Heart left ventricle (tissue), 16 donors: ENCODE measurements at regions not wholly inside any gene's neighbourhood (a gene's known extent, or its start where the extent isn't known, plus 50 kb on each side); places are given as distances from the start of the nearest gene placed in this dataset.
"Not testable (repeated sequence)": the region's sequence is repeated elsewhere in the genome, so short reads cannot be mapped to it uniquely, and the experiment has no call there.

Source experiments
- ATAC-seq, 4 donors: fragments of 200-7000 bp; cut with Tn5 transposase; one replicate each; pipeline ENCODE4 v1.9.1; 2020 to 2022; ENCODE audit warnings: moderate library complexity in 4 of 4, mild to moderate bottlenecking in 3 of 4, moderate number of reproducible peaks in 1 of 4
- DNase-seq, 5 donors: peaks; one replicate each; pipeline ENCODE4 v3.0.0-alpha.2; 2020
- H3K27ac ChIP-seq, 12 donors: fragments of 200-600 bp; sonication (generic) in 4 of 12; one replicate each; pipeline versions ENCODE4 v1.5.0 to v1.8.0; 2016 to 2022; ENCODE audit warnings: mild to moderate bottlenecking in 2 of 12
- H3K27me3 ChIP-seq, 9 donors: fragments of 200-600 bp; sonication (generic) in 2 of 9; one replicate each; pipeline versions ENCODE4 v1.5.1 to v1.8.0; 2016 to 2022; ENCODE audit warnings: mild to moderate bottlenecking in 3 of 9
- H3K36me3 ChIP-seq, 9 donors: fragments of 200-600 bp; sonication (generic) in 2 of 9; one replicate each; pipeline versions ENCODE4 v1.5.0 to v1.8.0; 2018 to 2022; ENCODE audit warnings: mild to moderate bottlenecking in 2 of 9
- H3K4me1 ChIP-seq, 12 donors: fragments of 200-600 bp; sonication (generic) in 4 of 12; one replicate each; pipeline versions ENCODE4 v1.5.0 to v1.8.0; 2016 to 2022; ENCODE audit warnings: mild to moderate bottlenecking in 3 of 12
- H3K4me3 ChIP-seq, 12 donors: fragments of 200-600 bp; sonication (generic) in 4 of 12; one replicate each; pipeline versions ENCODE4 v1.5.0 to v1.8.0; 2017 to 2022; ENCODE audit warnings: mild to moderate bottlenecking in 9 of 12, moderate library complexity in 4 of 12
- H3K9me3 ChIP-seq, 12 donors: fragments of 200-600 bp; sonication (generic) in 4 of 12; one replicate each; pipeline versions ENCODE4 v1.5.0 to v1.8.0; 2016 to 2022; ENCODE audit warnings: mild to moderate bottlenecking in 1 of 12
- POLR2A ChIP-seq, 2 donors: fragments of 450-650 bp; IDR thresholded peaks; one replicate each; pipeline ENCODE4 v1.6.1; 2017; ENCODE audit warnings: antibody characterized with exemption in 2 of 2, mild to moderate bottlenecking in 2 of 2, moderate library complexity in 2 of 2
- WGBS, 4 donors: extraction: QIAGEN DNeasy Blood & Tissue Kit in 2 of 4; methylation state at CpG; one replicate each; pipeline versions ENCODE4 v1.1.5 to v1.1.7; 2013 to 2018; 5-methylcytosine and 5-hydroxymethylcytosine counted together
- intact Hi-C, 10 donors: fragments of 100-400 bp; cut with DNase I; formaldehyde crosslinking; loops; one replicate each; pipeline versions ENCODE4 v1.11.1 to v1.14.2; 2022
- TF ChIP-seq, protein P1 (sequence below), 12 donors: fragments of 200-600 bp; sonication (generic) in 4 of 12; IDR thresholded peaks; one replicate each; pipeline versions ENCODE4 v1.5.0 to v1.8.0; 2018 to 2022; ENCODE audit warnings: antibody characterized with exemption in 12 of 12, mild to moderate bottlenecking in 5 of 12
- donor health status: ischemic (EF 13 %, LVEDD 7.1; RV severe dilation, severe dysfunction).
- donor health status: healthy with polysubstance abuse.
- donor health status: DM: no; HTN: yes; CAD: no.
- donor health status: DM: no; HTN: no; CAD: no.
- donor health status: ischemic (EF 25% LVEDD 6.9; RV normal size, moderate dysfunction).
- donor health status: ischemic (EF 25% LVEDD 5.7; RV mildly dilated, moderate dysfunction).
- donor health status: healthy.
- donor health status: DM: yes; HTN: yes; CAD: no.
- donor health status: ischemic (EF 35%, LVEDD 5.7; RV mildly dilated, moderate dysfunction).
- donor health status: nonischemic (EF 11% LVEDD 7.7; RV severe dilation, severe dysfunction).
- donor health status: DM: yes; HTN: yes; CAD: no.
- donor health status: PGD.
- donor health status: ischemic (EF 29% LVEDD 5.4; RV normal size, mild dysfunction).
- donor health status: nonischemic (EF 23%, LVEDD 6.1; RV moderate dilation, normal function).

DNA sequence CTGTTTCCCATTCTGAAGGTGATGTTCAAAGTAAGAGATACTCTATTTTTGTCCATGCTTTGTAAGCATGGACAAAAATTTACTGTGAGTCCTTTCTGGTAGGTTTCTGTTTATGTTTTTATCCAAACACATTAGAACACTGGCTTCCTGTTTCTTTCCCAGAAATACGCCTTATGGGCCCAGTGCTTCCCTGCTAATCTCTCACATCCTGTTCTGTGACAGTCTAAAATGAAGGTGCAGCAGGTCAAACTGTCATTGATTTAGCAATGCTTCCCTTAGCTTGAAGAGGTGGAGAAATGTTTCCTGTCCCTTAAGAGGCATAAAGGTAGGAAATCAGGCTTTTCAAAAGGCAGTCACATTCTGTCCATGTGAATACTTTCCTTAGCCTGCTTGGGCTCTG is 305.6 kb downstream of the RPS29 start:
- ATAC-seq (no peak), DNase-seq (no peak)
- H3K27ac ChIP-seq, result no peak overlapping the region
- intact Hi-C loops, result no loop called here
- TF ChIP-seq, protein P1, sequence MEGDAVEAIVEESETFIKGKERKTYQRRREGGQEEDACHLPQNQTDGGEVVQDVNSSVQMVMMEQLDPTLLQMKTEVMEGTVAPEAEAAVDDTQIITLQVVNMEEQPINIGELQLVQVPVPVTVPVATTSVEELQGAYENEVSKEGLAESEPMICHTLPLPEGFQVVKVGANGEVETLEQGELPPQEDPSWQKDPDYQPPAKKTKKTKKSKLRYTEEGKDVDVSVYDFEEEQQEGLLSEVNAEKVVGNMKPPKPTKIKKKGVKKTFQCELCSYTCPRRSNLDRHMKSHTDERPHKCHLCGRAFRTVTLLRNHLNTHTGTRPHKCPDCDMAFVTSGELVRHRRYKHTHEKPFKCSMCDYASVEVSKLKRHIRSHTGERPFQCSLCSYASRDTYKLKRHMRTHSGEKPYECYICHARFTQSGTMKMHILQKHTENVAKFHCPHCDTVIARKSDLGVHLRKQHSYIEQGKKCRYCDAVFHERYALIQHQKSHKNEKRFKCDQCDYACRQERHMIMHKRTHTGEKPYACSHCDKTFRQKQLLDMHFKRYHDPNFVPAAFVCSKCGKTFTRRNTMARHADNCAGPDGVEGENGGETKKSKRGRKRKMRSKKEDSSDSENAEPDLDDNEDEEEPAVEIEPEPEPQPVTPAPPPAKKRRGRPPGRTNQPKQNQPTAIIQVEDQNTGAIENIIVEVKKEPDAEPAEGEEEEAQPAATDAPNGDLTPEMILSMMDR (IDR thresholded peaks at IDR 0.05), result no peak
- no peak for TF ChIP-seq POLR2A (IDR thresholded peaks at IDR 0.05)
- 30 to 46% (median 40%) methylated on average over 1 of the region's 1 CpG for WGBS, 4 donors
- no peak overlapping the region for H3K4me3 ChIP-seq
- peaks cover 0 to 9% (median 0%) of the 10 kb centered on the region in 12 donors for H3K9me3 ChIP-seq
- H3K36me3 ChIP-seq, result no peaks in the 10 kb centered on the region
- H3K27me3 ChIP-seq, result no peaks in the 10 kb centered on the region
- H3K4me1 ChIP-seq, result no peaks in the 10 kb centered on the region

DNA sequence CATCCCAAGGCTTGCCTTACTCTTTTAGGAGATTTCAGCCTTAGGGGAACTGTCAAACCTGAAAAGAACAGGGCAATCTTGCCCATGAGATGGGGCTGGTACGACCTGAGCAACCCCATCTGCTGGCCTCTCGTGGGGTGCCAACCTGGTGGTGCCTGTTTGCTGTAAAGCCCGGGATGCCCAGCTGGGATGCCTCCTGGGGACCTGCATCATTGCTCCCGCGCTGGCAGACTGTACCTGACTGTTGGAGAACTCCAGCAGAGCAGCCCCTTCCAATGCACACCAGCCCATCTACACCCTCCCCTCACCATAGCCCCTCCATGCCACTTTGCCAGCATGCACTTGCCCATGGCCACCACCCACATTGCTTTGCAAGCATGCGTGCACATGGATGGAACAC is 335.7 kb downstream of the RPS29 start:
- Histone ChIP-seq H3K9me3 (peaks cover 0 to 6% (median 0%) of the 10 kb centered on the region in 12 donors), H3K36me3 (no peaks in the 10 kb centered on the region), H3K4me3 (no peak overlapping the region), H3K27me3 (no peaks in the 10 kb centered on the region), H3K4me1 (no peaks in the 10 kb centered on the region), H3K27ac (no peak overlapping the region)
- ATAC-seq (no peak), DNase-seq (no peak)
- intact Hi-C loops, result no loop called here
- TF ChIP-seq, protein P1 (IDR thresholded peaks at IDR 0.05), result no peak
- TF ChIP-seq POLR2A (IDR thresholded peaks at IDR 0.05), result no peak
- 83 to 93% (median 85%) methylated on average over 6 of the region's 6 CpGs for WGBS, 4 donors

DNA sequence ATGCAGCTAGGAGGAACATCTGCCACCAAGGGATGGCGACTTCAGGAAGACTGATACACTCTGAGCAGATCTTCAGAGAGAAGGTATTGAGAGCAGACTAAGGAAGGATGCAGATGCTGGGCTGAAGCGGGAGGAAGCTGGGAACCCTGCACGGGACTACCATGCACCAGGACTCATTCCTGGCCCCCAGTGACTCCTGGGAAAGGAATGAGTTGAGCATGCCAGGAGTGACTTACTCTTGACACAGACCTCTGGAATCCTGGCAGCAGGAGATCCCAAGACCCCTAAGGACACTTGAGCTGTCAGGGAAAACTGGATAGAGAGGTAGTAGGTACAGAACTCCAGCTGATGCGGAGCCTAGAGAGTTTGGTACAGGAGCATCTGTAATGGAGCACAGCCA is 336.1 kb downstream of the RPS29 start:
- H3K27ac ChIP-seq, result no peak overlapping the region
- ATAC-seq, result no peak
- H3K9me3 ChIP-seq, result peaks cover 0 to 6% (median 0%) of the 10 kb centered on the region in 12 donors
- WGBS, 4 donors, result 73 to 85% (median 79%) methylated on average over 4 of the region's 4 CpGs
- intact Hi-C loops, result no loop called here
- H3K4me1 ChIP-seq, result no peaks in the 10 kb centered on the region
- H3K4me3 ChIP-seq, result no peak overlapping the region
- DNase-seq, result no peak
- H3K36me3 ChIP-seq, result no peaks in the 10 kb centered on the region
- H3K27me3 ChIP-seq, result no peaks in the 10 kb centered on the region
- no peak for TF ChIP-seq POLR2A (IDR thresholded peaks at IDR 0.05)
- TF ChIP-seq, protein P1 (IDR thresholded peaks at IDR 0.05), result no peak

DNA sequence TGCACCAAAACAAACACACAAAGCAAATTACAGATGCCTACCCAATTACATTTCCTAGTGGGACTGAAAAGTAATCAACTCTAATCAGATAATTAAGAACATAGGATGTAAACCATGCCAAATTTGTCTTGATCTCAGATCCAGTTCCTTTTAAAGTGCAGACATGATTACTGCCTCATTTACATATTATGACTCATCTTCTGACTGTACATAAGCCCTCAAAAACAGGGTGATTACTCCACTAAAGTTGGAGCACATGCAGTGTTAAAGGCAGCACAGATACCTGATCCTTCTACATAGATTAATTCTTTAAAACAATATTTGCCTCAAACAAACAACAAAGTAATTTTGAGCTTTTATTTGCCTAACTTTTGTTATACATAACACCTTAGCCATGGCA is 337.2 kb downstream of the RPS29 start:
- no peak for DNase-seq
- TF ChIP-seq, protein P1 (IDR thresholded peaks at IDR 0.05), result no peak
- TF ChIP-seq POLR2A (IDR thresholded peaks at IDR 0.05), result no peak
- Histone ChIP-seq H3K9me3 (peaks cover 0 to 6% (median 0%) of the 10 kb centered on the region in 12 donors), H3K27me3 (no peaks in the 10 kb centered on the region), H3K36me3 (no peaks in the 10 kb centered on the region), H3K4me1 (no peaks in the 10 kb centered on the region), H3K4me3 (no peak overlapping the region), H3K27ac (no peak overlapping the region)
- ATAC-seq, result no peak
- intact Hi-C loops, result no loop called here

DNA sequence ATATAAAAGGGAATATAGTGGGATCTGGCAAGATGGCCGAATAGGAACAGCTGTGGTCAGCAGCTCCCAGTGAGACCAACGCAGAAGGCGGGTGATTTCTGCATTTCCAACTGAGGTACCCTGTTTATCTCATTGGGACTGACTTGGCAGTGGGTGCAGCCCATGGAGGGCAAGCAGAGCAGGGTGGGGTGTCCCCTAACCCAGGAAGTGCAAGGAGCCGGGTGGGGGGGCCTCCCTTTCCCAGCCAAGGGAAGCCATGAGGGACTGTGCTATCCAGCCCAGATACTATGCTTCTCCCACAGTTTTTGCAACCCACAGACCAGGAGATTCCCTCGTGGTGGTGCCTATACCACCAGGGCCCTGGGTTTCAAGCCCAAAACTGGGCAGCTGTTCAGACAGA is 342.4 kb downstream of the RPS29 start:
- H3K27ac ChIP-seq, H3K36me3 ChIP-seq, ATAC-seq, H3K9me3 ChIP-seq, DNase-seq, H3K4me3 ChIP-seq, intact Hi-C loops, H3K27me3 ChIP-seq, H3K4me1 ChIP-seq: not testable (repeated sequence)
- WGBS, 4 donors, result 83 to 87% (median 85%) methylated on average over 5 of the region's 5 CpGs
